Tibial nerve (tissue), 4 donors: ENCODE measurements at regions not wholly inside any gene's neighbourhood (a gene's known extent, or its start where the extent isn't known, plus 50 kb on each side); places are given as distances from the start of the nearest gene placed in this dataset.

ENCODE experiments used
- DNase-seq, 2 donors: peaks; one replicate each; pipeline ENCODE4 v3.0.0-alpha.2; 2019; ENCODE audit warnings: low spot score in 2 of 2
- H3K27ac ChIP-seq, 4 donors: fragments of 200-600 bp; sonication (generic) in 3 of 4; one replicate each; pipeline ENCODE4 v1.5.1; 2017 to 2019; ENCODE audit warnings: mild to moderate bottlenecking in 1 of 4
- H3K27me3 ChIP-seq, 2 donors: fragments of 200-600 bp; sonication (generic) in 1 of 2; one replicate each; pipeline versions ENCODE4 v1.5.1 to v1.6.0; 2017 to 2019
- H3K36me3 ChIP-seq, 3 donors: fragments of 200-600 bp; sonication (generic); one replicate each; pipeline ENCODE4 v1.5.1; 2018 to 2019
- H3K4me1 ChIP-seq, 4 donors: fragments of 200-600 bp; sonication (generic) in 3 of 4; one replicate each; pipeline ENCODE4 v1.5.1; 2017 to 2019
- H3K4me3 ChIP-seq, 4 donors: fragments of 200-600 bp; sonication (generic) in 3 of 4; one replicate each; pipeline ENCODE4 v1.5.1; 2017 to 2019; ENCODE audit warnings: mild to moderate bottlenecking in 1 of 4, moderate library complexity in 1 of 4
- H3K9me3 ChIP-seq, 4 donors: fragments of 200-600 bp; sonication (generic) in 3 of 4; one replicate each; pipeline ENCODE4 v1.5.1; 2017 to 2019
- EP300 ChIP-seq, 2 donors: sonication (generic); formaldehyde crosslinking; IDR thresholded peaks; one replicate each; pipeline ENCODE4 v1.6.1; 2017; ENCODE audit warnings: antibody characterized with exemption in 2 of 2, mild to moderate bottlenecking in 1 of 2
- POLR2A ChIP-seq, 2 donors: fragments of 450-650 bp; IDR thresholded peaks; one replicate each; pipeline ENCODE4 v1.6.1; 2017; ENCODE audit warnings: antibody characterized with exemption in 2 of 2, mild to moderate bottlenecking in 2 of 2, moderate library complexity in 2 of 2
- WGBS, 2 donors: methylation state at CpG; one replicate each; pipeline ENCODE4 v1.1.5; 2018; 5-methylcytosine and 5-hydroxymethylcytosine counted together
- TF ChIP-seq, protein P1 (sequence below), 5 experiments: fragments of 200-600 bp in 3 of 5; fragments of 450-650 bp in 2 of 5; sonication (generic) in 3 of 5; IDR thresholded peaks; one replicate each; pipeline ENCODE4 v1.5.1; 2016 to 2019; ENCODE audit warnings: antibody characterized with exemption in 5 of 5, mild to moderate bottlenecking in 3 of 5, moderate library complexity in 2 of 5

DNA sequence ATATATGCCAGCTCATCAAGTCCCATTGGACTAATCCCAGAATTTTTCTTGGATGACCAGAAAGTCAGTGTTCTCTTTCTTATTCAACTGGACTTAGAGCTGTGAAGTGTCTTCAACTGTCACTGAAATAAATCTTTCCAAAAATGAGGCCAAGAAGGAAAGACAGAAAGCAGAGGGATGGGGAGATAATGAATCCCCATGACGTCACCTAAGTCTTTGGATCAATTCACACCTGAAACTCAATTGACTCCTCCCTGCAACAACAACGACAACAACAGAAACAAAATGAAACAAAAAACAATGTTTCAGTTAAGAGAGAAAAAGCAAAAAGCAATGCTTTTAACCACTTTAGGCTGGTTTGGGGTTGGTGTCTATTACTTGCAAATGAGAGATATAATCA is 91.2 kb downstream of the OXGR1 start:
- peaks cover 0 to 18% (median 6%) of the 10 kb centered on the region in 4 donors for H3K4me1 ChIP-seq
- TF ChIP-seq, protein P1, sequence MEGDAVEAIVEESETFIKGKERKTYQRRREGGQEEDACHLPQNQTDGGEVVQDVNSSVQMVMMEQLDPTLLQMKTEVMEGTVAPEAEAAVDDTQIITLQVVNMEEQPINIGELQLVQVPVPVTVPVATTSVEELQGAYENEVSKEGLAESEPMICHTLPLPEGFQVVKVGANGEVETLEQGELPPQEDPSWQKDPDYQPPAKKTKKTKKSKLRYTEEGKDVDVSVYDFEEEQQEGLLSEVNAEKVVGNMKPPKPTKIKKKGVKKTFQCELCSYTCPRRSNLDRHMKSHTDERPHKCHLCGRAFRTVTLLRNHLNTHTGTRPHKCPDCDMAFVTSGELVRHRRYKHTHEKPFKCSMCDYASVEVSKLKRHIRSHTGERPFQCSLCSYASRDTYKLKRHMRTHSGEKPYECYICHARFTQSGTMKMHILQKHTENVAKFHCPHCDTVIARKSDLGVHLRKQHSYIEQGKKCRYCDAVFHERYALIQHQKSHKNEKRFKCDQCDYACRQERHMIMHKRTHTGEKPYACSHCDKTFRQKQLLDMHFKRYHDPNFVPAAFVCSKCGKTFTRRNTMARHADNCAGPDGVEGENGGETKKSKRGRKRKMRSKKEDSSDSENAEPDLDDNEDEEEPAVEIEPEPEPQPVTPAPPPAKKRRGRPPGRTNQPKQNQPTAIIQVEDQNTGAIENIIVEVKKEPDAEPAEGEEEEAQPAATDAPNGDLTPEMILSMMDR (IDR thresholded peaks at IDR 0.05), result no peak
- TF ChIP-seq EP300 (IDR thresholded peaks at IDR 0.05) (no peak), POLR2A (IDR thresholded peaks at IDR 0.05) (no peak)
- no peaks in the 10 kb centered on the region for H3K9me3 ChIP-seq
- no peak overlapping the region for H3K27ac ChIP-seq
- no peak for DNase-seq
- WGBS, 2 donors, result 84 to 85% methylated on average over 2 of the region's 2 CpGs
- H3K27me3 ChIP-seq, result no peaks in the 10 kb centered on the region
- H3K36me3 ChIP-seq, result no peaks in the 10 kb centered on the region
- no peak overlapping the region for H3K4me3 ChIP-seq

DNA sequence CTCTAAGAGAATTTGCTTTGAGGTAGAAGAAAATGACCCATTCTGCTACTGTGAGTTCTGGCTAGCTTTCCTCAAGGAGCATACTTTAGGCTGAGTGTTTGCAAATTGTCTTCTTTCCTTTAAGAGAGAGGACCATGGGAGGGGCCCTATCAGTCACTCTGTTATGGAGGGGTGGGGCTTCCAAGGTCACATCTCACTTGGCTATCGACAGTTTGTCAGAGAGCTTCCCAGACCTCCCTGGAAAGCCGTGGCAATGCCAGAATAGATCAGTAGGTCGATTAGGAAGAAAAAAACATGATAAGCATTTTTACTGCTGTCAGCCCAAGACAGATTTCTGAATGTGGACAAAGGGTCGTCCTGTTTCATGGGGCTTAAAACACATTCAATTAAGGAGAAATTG is 93.3 kb downstream of the OXGR1 start:
- H3K36me3 ChIP-seq, result no peaks in the 10 kb centered on the region
- DNase-seq, result no peak
- H3K4me3 ChIP-seq, result no peak overlapping the region
- H3K27ac ChIP-seq, result no peak overlapping the region
- whole genome bisulfite sequencing, 2 donors, result 7 to 18% methylated on average over 4 of the region's 4 CpGs
- H3K4me1 ChIP-seq, result peaks cover 0 to 19% (median 6%) of the 10 kb centered on the region in 4 donors
- no peaks in the 10 kb centered on the region for H3K9me3 ChIP-seq
- TF ChIP-seq EP300 (IDR thresholded peaks at IDR 0.05) (no peak), POLR2A (IDR thresholded peaks at IDR 0.05) (no peak)
- TF ChIP-seq, protein P1 (IDR thresholded peaks at IDR 0.05), result no peak
- H3K27me3 ChIP-seq, result no peaks in the 10 kb centered on the region

DNA sequence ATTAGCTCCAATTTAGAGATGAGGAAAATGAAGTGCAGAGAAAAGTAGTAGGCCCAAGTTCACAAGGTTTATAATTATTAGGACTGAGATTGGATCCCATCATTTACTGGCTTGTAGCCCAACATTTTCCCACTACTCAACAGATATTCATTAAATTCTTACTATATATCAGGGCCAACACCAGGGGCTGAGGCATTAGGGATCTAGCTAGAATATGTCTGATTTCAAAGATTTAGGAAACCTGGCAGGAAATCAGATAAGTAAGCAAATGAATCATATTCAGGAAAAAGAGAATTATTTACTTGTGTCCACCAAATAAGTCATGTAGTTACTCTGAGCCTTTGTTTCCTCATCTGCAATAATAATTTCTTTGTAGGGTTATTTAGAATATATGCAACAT is 94.3 kb downstream of the OXGR1 start:
- Histone ChIP-seq H3K9me3 (peaks cover 0 to 5% (median 0%) of the 10 kb centered on the region in 4 donors), H3K36me3 (no peaks in the 10 kb centered on the region), H3K4me3 (no peak overlapping the region), H3K27ac (no peak overlapping the region), H3K27me3 (no peaks in the 10 kb centered on the region), H3K4me1 (peaks cover 0 to 19% (median 6%) of the 10 kb centered on the region in 4 donors)
- no peak for DNase-seq
- TF ChIP-seq POLR2A (IDR thresholded peaks at IDR 0.05), result no peak
- TF ChIP-seq, protein P1 (IDR thresholded peaks at IDR 0.05), result no peak
- TF ChIP-seq EP300 (IDR thresholded peaks at IDR 0.05), result no peak

DNA sequence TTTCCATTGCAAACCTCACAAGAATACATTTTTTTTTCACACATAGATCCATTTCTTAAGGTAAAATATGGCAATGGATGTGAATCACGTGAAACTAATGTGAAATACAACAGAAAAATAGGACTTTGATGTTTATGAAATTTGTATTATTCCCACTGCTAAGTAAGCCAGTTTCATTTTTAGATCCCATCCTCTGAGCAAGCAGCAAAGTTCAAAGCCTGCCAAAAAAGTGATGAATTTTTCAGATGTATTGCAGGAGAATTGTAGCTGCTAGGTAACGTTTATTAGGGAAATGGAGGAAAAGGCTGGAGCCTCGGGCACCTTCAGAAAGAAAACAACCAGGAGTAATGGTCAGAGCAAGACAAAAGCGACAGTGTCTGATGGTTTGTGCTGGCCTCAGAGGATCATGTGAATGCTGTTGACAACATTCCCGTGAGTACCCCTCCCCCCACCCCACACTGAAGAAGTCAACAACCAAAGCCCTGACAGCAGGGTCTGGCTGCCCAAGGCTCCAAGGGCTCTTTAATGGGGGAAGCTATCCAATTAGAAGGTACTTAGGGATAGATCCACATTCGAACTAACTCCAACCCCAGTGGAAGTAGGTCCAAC is 95.5 kb downstream of the OXGR1 start:
- TF ChIP-seq EP300 (IDR thresholded peaks at IDR 0.05) (no peak), POLR2A (IDR thresholded peaks at IDR 0.05) (no peak)
- TF ChIP-seq, protein P1 (IDR thresholded peaks at IDR 0.05), result no peak
- 22 to 31% methylated on average over 6 of the region's 6 CpGs for WGBS, 2 donors

DNA sequence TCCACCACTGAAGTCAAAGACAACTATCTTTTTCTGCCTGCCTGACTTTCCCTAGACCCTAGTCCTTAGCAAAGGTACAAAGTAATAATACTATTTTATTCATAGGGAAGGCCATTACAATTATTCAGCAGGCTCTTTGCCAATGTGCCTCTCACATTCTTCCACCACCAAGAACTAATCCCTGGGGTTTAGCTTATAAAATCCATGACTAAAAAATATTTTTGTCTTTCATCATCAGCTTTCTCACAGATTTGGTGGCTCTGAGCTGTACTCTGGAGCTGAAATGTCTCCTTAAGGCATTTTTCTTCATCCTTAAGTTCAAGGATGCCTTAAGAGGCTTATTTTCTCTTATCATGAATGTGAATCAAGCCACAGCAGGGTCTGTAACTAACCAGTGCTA is 96.1 kb downstream of the OXGR1 start:
- Histone ChIP-seq H3K27ac (peak overlapping the region in 2 of 4 donors; percentile 54 to 64), H3K4me3 (no peak overlapping the region)
- TF ChIP-seq, protein P1 (IDR thresholded peaks at IDR 0.05), result no peak
- no peak for TF ChIP-seq POLR2A (IDR thresholded peaks at IDR 0.05)
- TF ChIP-seq EP300 (IDR thresholded peaks at IDR 0.05), result no peak

More for the DNA sequence above, 95.5 kb downstream of the OXGR1 start:
- peak overlapping the region in 1 of 4 donors; percentile 23 for H3K4me3 ChIP-seq
- H3K4me1 ChIP-seq, result peaks cover 0 to 19% (median 6%) of the 10 kb centered on the region in 4 donors
- peak overlapping the region in 2 of 4 donors; percentile 54 to 64 for H3K27ac ChIP-seq
- H3K9me3 ChIP-seq, result peaks cover 0 to 5% (median 0%) of the 10 kb centered on the region in 4 donors
- no peaks in the 10 kb centered on the region for H3K27me3 ChIP-seq
- DNase-seq, result no peak
- H3K36me3 ChIP-seq, result no peaks in the 10 kb centered on the region

More for the DNA sequence above, 96.1 kb downstream of the OXGR1 start:
- no peak for DNase-seq
- H3K9me3 ChIP-seq, result peaks cover 0 to 5% (median 0%) of the 10 kb centered on the region in 4 donors
- no peaks in the 10 kb centered on the region for H3K36me3 ChIP-seq
- no peaks in the 10 kb centered on the region for H3K27me3 ChIP-seq
- H3K4me1 ChIP-seq, result peaks cover 0 to 23% (median 6%) of the 10 kb centered on the region in 4 donors
